ENCODE measurements at regions not wholly inside any gene's neighbourhood (a gene's known extent, or its start where the extent isn't known, plus 50 kb on each side); places are given as distances from the start of the nearest gene placed in this dataset.

DNA sequence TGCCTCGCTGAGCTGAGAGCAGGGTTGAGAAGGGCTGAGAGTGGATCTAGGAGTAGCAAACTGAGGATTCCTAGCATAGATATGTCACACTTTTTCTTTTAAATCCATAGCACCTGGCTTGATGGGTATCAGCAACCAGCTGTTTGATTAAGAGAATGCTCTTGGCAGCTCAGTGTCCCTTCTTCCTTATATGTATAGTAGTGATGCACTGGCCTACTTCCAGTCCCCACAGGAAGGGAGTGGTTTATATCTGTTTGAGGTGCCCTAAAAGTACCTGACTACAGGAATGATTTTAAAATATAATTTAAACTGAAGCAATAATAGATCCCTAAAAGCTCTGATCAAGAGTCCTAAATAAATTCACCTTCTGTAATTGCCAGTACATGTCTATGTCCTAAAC lies 546.8 kb upstream of the ZNF608 start:
- TF ChIP-seq, protein P1, sequence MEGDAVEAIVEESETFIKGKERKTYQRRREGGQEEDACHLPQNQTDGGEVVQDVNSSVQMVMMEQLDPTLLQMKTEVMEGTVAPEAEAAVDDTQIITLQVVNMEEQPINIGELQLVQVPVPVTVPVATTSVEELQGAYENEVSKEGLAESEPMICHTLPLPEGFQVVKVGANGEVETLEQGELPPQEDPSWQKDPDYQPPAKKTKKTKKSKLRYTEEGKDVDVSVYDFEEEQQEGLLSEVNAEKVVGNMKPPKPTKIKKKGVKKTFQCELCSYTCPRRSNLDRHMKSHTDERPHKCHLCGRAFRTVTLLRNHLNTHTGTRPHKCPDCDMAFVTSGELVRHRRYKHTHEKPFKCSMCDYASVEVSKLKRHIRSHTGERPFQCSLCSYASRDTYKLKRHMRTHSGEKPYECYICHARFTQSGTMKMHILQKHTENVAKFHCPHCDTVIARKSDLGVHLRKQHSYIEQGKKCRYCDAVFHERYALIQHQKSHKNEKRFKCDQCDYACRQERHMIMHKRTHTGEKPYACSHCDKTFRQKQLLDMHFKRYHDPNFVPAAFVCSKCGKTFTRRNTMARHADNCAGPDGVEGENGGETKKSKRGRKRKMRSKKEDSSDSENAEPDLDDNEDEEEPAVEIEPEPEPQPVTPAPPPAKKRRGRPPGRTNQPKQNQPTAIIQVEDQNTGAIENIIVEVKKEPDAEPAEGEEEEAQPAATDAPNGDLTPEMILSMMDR (IDR thresholded peaks at IDR 0.05; ENCODE audit: low read depth, low read length, missing control alignments), result no peak
- no peak overlapping the region for H3K4me3 ChIP-seq (replicated peaks; ENCODE audit: low read depth, low read length)
- no peak for DNase-seq (ENCODE audit: extremely low read depth, low read depth)

DNA sequence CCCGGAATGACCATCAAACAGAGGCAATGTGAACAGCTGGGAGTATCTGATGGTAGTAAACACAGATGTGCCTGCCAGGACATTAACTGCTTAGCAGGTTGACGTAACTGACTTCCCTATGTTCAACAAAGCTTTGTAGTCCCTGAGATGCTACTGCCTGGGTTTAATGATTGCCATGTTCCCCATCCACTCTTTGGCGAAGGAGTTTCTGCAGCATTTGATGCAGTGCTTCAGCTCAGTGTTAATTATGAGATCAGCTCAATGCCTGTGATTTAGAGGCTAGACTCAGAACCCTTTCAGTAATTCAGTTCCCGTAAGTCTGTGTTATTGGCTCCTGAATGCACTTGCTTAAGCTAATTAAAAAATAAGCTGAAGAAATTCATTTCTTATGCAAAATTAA lies 547.3 kb upstream of the ZNF608 start:
- TF ChIP-seq, protein P1 (IDR thresholded peaks at IDR 0.05; ENCODE audit: low read depth, low read length, missing control alignments), result no peak
- DNase-seq (ENCODE audit: extremely low read depth, low read depth), result no peak
- no peak overlapping the region for H3K4me3 ChIP-seq (replicated peaks; ENCODE audit: low read depth, low read length)

DNA sequence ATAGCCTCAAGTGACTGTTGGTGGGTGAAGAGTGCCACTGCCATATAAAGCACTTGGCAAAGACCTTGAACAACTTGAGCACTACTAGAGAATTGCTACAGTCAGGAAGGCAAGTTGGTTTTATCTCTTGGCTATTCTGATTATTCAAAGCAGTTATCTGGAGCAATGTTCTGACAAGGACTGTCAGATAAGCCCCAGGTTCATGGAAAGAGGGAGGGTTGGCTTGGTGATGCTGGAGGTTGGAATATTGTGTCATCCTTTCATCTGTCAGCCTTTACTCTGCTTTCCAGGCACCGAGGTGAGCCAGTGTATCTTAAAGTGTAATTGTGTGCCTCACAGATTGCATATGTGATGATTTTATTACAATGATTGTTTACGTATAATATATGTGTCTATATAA lies 548.4 kb upstream of the ZNF608 start:
- DNase-seq (ENCODE audit: extremely low read depth, low read depth), result no peak
- H3K4me3 ChIP-seq (replicated peaks; ENCODE audit: low read depth, low read length), result no peak overlapping the region
- TF ChIP-seq, protein P1 (IDR thresholded peaks at IDR 0.05; ENCODE audit: low read depth, low read length, missing control alignments), result no peak

DNA sequence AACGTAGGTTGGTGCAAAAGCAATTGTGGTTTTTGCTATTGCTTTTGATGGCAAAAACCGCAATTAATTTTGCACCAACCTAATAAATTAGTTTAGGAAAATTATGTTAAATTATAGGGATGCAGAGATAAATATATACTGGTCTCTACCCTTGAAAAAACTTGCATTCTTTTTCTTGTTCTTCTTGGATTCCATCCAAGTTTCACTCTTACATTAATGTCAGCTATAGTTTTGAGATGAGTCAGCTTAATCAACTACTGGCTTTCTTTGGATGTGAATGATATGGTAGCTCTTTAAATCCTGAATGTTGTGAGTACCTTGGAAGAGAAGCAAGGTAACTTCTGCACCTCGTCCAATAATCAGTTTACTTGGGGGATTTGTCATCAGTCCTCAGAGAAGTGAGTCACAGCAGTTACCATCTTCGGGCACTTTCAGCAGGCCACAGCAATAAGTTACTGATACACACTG lies 549.0 kb upstream of the ZNF608 start:
- no peak overlapping the region for H3K4me3 ChIP-seq (replicated peaks; ENCODE audit: low read depth, low read length)
- DNase-seq (ENCODE audit: extremely low read depth, low read depth), result no peak
- TF ChIP-seq, protein P1 (IDR thresholded peaks at IDR 0.05; ENCODE audit: low read depth, low read length, missing control alignments), result no peak

DNA sequence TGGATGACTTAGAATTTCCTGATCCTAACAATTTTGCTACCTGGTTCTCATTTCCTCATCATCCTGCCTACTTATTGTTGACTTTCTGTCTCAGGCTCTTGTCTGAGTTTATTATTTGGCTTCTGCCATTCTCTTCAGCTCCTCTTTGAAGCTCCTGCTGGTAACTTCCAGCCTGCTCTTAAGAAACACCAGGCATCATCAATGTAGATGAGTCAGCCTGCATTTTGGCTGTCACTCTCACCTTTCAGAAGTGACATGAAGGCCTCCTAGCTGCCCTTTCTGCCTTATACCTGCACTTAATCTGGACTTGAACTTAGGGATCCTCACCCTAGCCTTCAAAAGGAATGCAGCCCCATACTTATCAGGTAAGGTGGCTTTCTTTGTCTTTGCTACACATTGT lies 551.8 kb upstream of the ZNF608 start:
- no peak for DNase-seq (ENCODE audit: extremely low read depth, low read depth)
- H3K4me3 ChIP-seq (replicated peaks; ENCODE audit: low read depth, low read length), result no peak overlapping the region
- TF ChIP-seq, protein P1 (IDR thresholded peaks at IDR 0.05; ENCODE audit: low read depth, low read length, missing control alignments), result no peak

DNA sequence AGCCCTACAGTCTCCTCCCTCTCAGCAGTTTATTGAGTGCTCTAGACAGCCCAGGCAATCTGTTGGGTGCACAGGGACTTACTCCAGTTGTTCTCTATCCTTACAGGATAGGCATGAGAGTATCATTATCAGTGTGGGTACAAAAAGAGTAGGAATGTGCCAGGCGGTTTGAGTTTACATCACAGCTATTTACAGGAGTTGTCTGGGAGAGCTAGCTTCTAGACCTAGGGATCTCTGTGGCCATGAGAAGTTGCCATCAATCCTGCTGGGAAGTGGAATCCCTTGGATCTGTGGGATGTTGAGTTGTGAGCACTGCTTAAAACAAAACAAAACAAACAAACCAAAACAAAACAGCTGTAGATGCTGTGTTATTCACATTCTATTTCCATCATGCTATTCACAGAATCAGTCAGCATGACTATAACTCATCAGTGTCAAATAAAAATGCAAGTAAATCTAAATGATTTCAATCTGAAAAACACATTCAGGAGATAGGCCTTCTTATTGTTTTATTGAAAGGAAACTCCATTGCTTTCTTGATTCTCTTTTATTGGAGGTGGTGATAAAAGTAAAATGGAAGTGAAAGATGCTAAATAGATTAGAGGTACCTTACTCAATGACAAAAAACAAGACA lies 552.4 kb upstream of the ZNF608 start:
- H3K4me3 ChIP-seq (replicated peaks; ENCODE audit: low read depth, low read length), result no peak overlapping the region
- DNase-seq (ENCODE audit: extremely low read depth, low read depth), result no peak
- TF ChIP-seq, protein P1 (IDR thresholded peaks at IDR 0.05; ENCODE audit: low read depth, low read length, missing control alignments), result no peak

DNA sequence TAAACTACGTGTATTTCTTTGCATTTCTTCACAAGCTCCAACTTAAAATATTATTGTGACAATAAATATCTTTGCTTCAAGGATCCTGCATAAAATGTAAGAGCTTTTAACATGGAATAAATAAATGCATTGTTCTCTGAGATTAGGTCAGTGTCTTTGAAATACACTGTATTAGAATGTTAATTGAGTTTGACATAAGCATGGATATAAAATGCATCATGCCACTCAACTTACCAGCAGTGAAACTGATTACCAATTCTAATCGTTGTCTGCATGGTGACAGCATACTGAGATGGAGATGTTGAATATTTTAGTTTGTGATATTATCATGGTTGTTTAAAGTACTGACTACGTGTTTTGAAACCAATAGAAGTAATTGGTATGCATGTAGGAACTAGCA lies 555.3 kb upstream of the ZNF608 start:
- DNase-seq (ENCODE audit: extremely low read depth, low read depth), result no peak
- H3K4me3 ChIP-seq (replicated peaks; ENCODE audit: low read depth, low read length), result no peak overlapping the region
- TF ChIP-seq, protein P1 (IDR thresholded peaks at IDR 0.05; ENCODE audit: low read depth, low read length, missing control alignments), result no peak
